ENCODE measurements at regions not wholly inside any gene's neighbourhood (a gene's known extent, or its start where the extent isn't known, plus 50 kb on each side); places are given as distances from the start of the nearest gene placed in this dataset.

GRCh38 chr17:77366206-77366557 lies 225.4 kb downstream of the SEC14L1 start:
- TF ChIP-seq CTCF (IDR thresholded peaks at IDR 0.05; ENCODE audit: control extremely low read depth, extremely low read depth, low read depth, missing control alignments): no peak
- no peak for DNase-seq (ENCODE audit: extremely low spot score)
- POLR2A ChIA-PET: interaction anchor here (1.1 kb wide), 1 partner anchor 131 kb away, joined by 3 read pairs; no protein-coding TSS in a partner anchor
- CTCF ChIA-PET: interaction anchor here (1.2 to 1.5 kb wide), 2 partner anchors 23 to 46 kb away, joined by 3 to 4 read pairs; no protein-coding TSS in a partner anchor

- CTCF ChIA-PET: interaction anchor here (1.2 to 1.5 kb wide), 2 partner anchors 23 to 46 kb away, joined by 3 to 4 read pairs; no protein-coding TSS in a partner anchor
- no peak for TF ChIP-seq CTCF (IDR thresholded peaks at IDR 0.05; ENCODE audit: control extremely low read depth, extremely low read depth, low read depth, missing control alignments)
- DNase-seq (ENCODE audit: extremely low spot score): peak; percentile 60
- POLR2A ChIA-PET: interaction anchor here (1.1 kb wide), 1 partner anchor 131 kb away, joined by 3 read pairs; no protein-coding TSS in a partner anchor
These were observed 225.9 kb downstream of the SEC14L1 start for GRCh38 chr17:77366558-77367245.

DNA sequence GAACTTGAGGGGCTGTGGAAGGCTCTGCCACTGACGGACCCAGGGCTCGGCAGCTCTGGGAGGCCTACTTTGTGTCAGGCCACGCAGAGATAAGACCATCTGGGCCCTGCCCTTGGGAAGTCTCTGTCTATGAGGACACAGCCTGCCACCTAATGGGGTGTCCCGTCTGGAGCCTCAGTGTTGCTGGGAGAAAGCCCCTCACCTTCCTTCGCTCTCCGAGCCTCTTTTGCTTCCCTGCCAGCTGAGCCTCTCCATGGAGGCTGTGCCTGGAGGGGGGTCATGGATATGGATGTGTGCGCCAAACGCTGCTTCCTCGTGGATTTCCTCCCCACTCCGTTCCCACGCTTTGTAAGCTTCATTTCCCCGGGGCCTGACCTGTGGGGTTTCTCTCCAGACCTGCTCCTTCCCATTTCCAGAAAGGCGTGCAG lies 228.8 kb downstream of the SEC14L1 start:
- no peak for TF ChIP-seq CTCF (IDR thresholded peaks at IDR 0.05; ENCODE audit: control extremely low read depth, extremely low read depth, low read depth, missing control alignments)
- ChIA-PET CTCF (interaction anchor here (1.4 kb wide), 1 partner anchor 60 kb away, joined by 4 read pairs; no protein-coding TSS in a partner anchor), POLR2A (no interaction called here)
- DNase-seq (ENCODE audit: extremely low spot score): no peak

GRCh38 chr17:77370586-77370985 lies 229.8 kb downstream of the SEC14L1 start:
- ChIA-PET CTCF (interaction anchor here (1.4 kb wide), 1 partner anchor 59 kb away, joined by 4 read pairs; no protein-coding TSS in a partner anchor), POLR2A (no interaction called here)
- TF ChIP-seq CTCF (IDR thresholded peaks at IDR 0.05; ENCODE audit: control extremely low read depth, extremely low read depth, low read depth, missing control alignments): no peak
- no peak for DNase-seq (ENCODE audit: extremely low spot score)

DNA sequence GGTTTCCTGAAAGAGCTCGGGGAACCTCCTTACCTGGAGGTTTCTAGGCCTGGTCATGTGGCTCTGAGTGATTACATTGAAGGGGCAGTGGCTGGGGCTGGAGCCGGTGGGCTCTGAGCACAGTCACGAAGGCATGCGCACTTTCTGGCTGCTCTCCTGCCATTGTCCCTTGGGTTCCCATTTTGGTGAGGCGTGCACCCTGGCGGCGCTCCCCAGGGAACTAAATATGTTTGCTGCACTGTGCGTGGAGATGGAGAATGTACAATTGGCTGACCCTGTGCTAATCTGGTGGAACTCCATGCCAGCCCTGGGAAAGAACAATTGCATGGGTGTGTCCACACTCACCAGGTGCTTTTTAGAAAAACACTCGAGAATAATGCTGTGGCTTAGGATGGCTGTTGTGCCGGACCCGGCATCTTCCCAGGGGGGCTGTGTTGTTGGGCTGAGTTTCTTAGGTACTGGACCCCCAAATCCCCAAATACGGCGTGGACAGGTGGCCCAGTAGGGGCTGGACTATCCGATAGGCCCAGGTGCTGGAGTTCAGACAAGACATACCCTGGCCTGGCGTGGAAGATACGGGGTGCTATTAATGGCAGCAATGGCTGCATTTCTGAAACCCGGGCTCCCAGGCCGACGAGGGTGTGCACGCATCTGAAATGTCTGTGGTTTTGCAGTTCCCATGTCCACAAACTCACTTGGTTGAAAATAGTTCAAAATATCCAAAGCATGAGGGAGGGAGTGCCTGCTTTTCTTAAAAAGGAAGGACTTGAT lies 230.5 kb downstream of the SEC14L1 start:
- no peak for DNase-seq (ENCODE audit: extremely low spot score)
- CTCF ChIA-PET: interaction anchor here (1.4 kb wide), 1 partner anchor 58 kb away, joined by 4 read pairs; no protein-coding TSS in a partner anchor
- TF ChIP-seq CTCF (IDR thresholded peaks at IDR 0.05; ENCODE audit: control extremely low read depth, extremely low read depth, low read depth, missing control alignments): no peak
- POLR2A ChIA-PET: no interaction called here

DNA sequence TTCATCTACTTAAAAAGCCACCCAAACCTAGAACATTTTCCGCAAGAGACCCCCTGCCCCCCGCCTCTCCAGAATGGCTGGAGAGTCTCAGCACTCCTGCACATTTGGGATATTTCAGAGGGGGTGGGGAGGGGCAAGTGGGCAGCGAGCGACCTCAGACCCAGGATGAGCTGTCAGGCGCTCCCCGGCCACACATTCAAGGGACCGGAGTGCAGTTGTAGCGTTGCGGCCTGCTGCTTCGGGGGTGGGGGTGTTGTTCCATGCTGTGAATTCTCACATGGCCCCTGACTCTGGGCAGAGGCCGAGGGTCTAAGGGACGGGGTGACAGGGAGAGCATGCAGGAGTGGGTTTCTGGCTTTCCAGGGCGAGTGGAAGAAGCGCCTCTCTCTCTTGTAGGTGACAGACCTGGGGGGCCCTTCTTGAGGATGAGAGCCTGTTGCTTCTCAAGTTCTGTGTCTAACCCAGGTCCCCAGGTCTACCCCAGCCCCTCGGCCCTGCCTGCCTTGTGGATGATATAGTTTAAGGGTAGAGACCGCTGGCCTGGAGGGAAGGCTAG lies 231.2 kb downstream of the SEC14L1 start:
- no peak for DNase-seq (ENCODE audit: extremely low spot score)
- no peak for TF ChIP-seq CTCF (IDR thresholded peaks at IDR 0.05; ENCODE audit: control extremely low read depth, extremely low read depth, low read depth, missing control alignments)
- POLR2A ChIA-PET: no interaction called here
- CTCF ChIA-PET: interaction anchor here (0.6 kb wide), 1 partner anchor 472 kb away, joined by 3 read pairs; no protein-coding TSS in a partner anchor
